Peyer's patch (tissue), 4 donors: ENCODE measurements at regions not wholly inside any gene's neighbourhood (a gene's known extent, or its start where the extent isn't known, plus 50 kb on each side); places are given as distances from the start of the nearest gene placed in this dataset.
"Not testable (repeated sequence)": the region's sequence is repeated elsewhere in the genome, so short reads cannot be mapped to it uniquely, and the experiment has no call there.

Source experiments
- DNase-seq, 3 donors: peaks; one replicate each; pipeline ENCODE4 v3.0.0-alpha.2; 2017 to 2019
- H3K27ac ChIP-seq, 4 donors: fragments of 200-600 bp; sonication (generic); one replicate each; pipeline ENCODE4 v1.5.1; 2016 to 2019
- H3K27me3 ChIP-seq, 2 donors: fragments of 200-600 bp; sonication (generic); one replicate each; pipeline ENCODE4 v1.5.1; 2019
- H3K36me3 ChIP-seq, 3 donors: fragments of 200-600 bp; sonication (generic); one replicate each; pipeline ENCODE4 v1.5.1; 2016 to 2019
- H3K4me1 ChIP-seq, 4 donors: fragments of 200-600 bp; sonication (generic); one replicate each; pipeline ENCODE4 v1.5.1; 2016 to 2019
- H3K4me3 ChIP-seq, 4 donors: fragments of 200-600 bp; sonication (generic); 1 replicate in 3 of 4; 2 replicates in 1 of 4; pipeline ENCODE4 v1.5.1; 2016 to 2019; ENCODE audit warnings: mild to moderate bottlenecking in 1 of 4
- H3K9me3 ChIP-seq, 4 donors: fragments of 200-600 bp; sonication (generic); one replicate each; pipeline ENCODE4 v1.5.1; 2016 to 2019; ENCODE audit warnings: mild to moderate bottlenecking in 1 of 4
- POLR2A ChIP-seq, 2 donors: fragments of 450-650 bp; IDR thresholded peaks; one replicate each; pipeline ENCODE4 v1.5.1; 2017; ENCODE audit warnings: antibody characterized with exemption in 2 of 2, mild to moderate bottlenecking in 2 of 2, moderate library complexity in 2 of 2

- H3K4me3 ChIP-seq, DNase-seq, H3K36me3 ChIP-seq, H3K4me1 ChIP-seq, H3K9me3 ChIP-seq, H3K27me3 ChIP-seq, H3K27ac ChIP-seq: not testable (repeated sequence)
These were observed 846.4 kb downstream of the RPIA start for GRCh38 chr2:89537862-89538261.

DNA sequence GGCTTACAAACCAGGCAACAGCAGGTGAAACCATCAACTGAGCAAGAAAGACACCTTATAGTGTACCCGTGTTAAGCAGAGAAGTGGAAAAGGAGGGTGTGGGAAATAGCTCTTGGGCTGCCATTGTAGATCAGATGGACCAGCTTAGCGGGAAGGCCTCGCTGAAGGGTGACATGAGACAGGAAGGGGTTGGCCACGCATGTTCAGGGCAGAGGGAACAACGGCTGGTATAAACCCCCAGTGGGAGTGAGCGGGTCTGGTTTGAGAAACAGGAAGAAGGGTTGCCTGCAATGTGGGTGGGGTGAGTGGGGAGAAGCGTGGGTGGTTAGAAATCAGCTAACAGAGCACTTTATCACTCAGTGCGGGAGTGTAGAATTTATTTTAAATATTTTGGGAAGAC is 852.6 kb downstream of the RPIA start:
- H3K4me3 ChIP-seq, H3K27ac ChIP-seq, H3K4me1 ChIP-seq, H3K27me3 ChIP-seq, DNase-seq, H3K9me3 ChIP-seq, H3K36me3 ChIP-seq: not testable (repeated sequence)

- H3K4me3 ChIP-seq, H3K9me3 ChIP-seq, H3K27ac ChIP-seq, H3K36me3 ChIP-seq, H3K27me3 ChIP-seq, H3K4me1 ChIP-seq: not testable (repeated sequence)
- DNase-seq, result peak in 1 of 3 donors; percentile 39
These were observed 887.7 kb downstream of the RPIA start for GRCh38 chr2:89579154-89579553.

DNA sequence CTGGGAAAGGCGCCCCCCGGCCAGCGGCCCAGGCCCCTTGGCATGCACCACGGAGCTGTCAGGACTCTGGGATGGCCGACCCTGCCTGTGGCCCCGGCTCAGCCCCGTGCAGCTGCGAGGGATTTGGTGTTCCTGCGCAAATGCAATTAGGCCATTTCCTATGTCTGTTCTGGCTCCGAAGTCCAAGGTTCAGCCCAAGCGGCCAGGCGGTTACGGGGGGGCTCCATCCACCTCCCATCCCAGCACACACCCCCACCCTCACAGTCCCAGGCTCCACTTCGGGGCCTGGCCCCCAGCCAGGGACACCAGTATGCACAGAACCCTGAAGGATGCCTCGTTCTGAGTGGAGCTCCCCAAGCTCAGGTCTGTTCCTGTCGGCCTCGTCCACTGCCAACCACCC is 891.3 kb downstream of the RPIA start:
- DNase-seq, result peak in 1 of 3 donors; percentile 54
- H3K4me1 ChIP-seq, H3K4me3 ChIP-seq, H3K27ac ChIP-seq, H3K27me3 ChIP-seq, H3K9me3 ChIP-seq, H3K36me3 ChIP-seq: not testable (repeated sequence)

DNA sequence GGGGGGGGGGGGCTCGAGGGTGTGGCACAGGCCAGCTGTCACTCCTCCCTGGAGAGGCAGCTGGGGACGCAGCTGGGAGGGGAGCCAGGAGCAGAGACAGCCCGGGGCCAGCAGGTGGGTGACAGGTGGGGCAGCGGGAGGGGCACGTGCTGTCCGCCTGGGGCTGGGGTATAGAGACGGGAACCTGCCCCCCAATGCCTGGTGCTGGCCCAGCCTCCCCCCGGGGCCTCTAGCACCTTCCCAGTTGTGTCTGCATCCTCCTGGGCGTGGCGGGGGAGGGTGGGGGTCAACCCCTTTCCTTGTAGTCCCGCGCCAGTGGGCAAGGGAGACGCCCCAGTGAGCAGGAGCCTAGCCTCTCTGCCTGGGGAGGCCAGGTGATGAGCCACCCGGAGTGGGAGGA is 892.6 kb downstream of the RPIA start:
- peak overlapping the region in 1 of 4 donors; percentile 26 for H3K27ac ChIP-seq

GRCh38 chr2:89584868-89585557 is 893.5 kb downstream of the RPIA start:
- H3K27me3 ChIP-seq, H3K36me3 ChIP-seq, H3K27ac ChIP-seq, H3K9me3 ChIP-seq, H3K4me1 ChIP-seq: not testable (repeated sequence)
- peak overlapping the region in 3 of 4 donors; percentile 24 to 53 (median 30) for H3K4me3 ChIP-seq
- peak in 1 of 3 donors; percentile 18 for DNase-seq

More for the DNA sequence above, 892.6 kb downstream of the RPIA start:
- H3K36me3 ChIP-seq, H3K4me1 ChIP-seq, H3K27me3 ChIP-seq, H3K9me3 ChIP-seq: not testable (repeated sequence)
- peak overlapping the region in 1 of 4 donors; percentile 30 for H3K4me3 ChIP-seq
- peak in 1 of 3 donors; percentile 51 for DNase-seq

DNA sequence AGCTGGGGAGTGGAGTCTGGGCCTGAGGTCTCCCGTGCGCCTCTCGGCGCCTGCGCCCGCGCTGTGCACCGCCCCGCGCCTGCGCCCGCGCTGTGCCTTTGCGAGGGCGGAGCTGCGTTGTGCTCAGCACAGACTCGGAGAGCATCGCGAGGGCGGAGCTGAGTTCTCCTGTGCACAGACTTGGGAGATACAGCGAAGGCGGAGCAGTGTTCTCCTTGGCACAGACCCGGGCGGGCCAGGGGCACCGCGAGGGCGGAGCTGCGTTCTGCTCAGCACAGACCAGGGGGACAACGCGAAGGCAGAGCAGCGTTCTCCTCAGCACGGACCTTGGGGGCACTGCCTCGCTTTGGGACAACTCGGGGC is 894.1 kb downstream of the RPIA start:
- not testable (repeated sequence) for H3K4me1 ChIP-seq, H3K27ac ChIP-seq, H3K27me3 ChIP-seq, H3K9me3 ChIP-seq, H3K36me3 ChIP-seq
- peak; percentile 38 to 44 for TF ChIP-seq POLR2A (IDR thresholded peaks at IDR 0.05)
- H3K4me3 ChIP-seq, result peak overlapping the region in 3 of 4 donors; percentile 24 to 53 (median 32)
- DNase-seq, result peak in 2 of 3 donors; percentile 22 to 68

DNA sequence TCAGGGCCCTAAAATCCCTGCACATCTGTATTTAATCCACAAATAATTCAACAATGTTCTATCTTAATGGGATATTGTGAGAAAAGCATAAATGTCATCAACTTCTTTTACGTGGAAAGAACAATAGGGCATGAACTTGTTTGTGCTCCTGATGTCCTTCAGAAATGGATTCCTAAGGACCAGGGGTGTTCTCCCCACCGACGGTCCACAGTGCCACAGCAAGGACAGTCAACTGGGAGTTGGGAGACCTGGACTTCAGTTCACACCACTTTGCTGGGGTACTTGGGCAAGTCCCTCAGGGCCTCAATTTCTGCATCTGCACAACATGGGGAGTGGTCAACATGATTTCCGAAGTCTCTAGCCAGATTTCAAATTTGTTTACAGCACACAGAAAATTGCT is 908.4 kb downstream of the RPIA start:
- H3K4me1 ChIP-seq, H3K27ac ChIP-seq, DNase-seq, H3K4me3 ChIP-seq, H3K36me3 ChIP-seq, H3K9me3 ChIP-seq, H3K27me3 ChIP-seq: not testable (repeated sequence)

DNA sequence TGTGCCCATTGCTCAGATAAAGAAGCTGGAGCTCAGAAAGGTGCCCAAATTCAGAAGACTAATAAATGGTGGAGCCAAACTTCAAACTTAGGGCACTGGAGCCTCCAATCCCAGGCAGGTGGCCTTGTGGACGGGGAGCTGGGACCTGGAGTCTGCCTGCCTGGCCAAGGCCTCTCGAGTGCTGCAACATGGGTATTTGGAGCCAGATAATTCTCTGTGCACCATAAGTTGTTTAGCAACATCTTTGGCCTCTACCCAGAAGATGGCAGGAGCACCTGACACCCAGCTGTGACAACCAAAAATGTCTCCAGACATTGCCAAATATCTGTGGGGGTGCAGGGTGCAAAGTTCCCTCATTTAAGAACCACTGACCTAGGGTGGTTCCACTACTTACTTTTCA is 915.0 kb downstream of the RPIA start:
- H3K9me3 ChIP-seq, H3K36me3 ChIP-seq: not testable (repeated sequence)

GRCh38 chr2:89610207-89610926 is 918.9 kb downstream of the RPIA start:
- not testable (repeated sequence) for H3K27me3 ChIP-seq, DNase-seq, H3K4me1 ChIP-seq, H3K36me3 ChIP-seq, H3K9me3 ChIP-seq, H3K27ac ChIP-seq, H3K4me3 ChIP-seq

More for the DNA sequence above, 915.0 kb downstream of the RPIA start:
- H3K4me3 ChIP-seq, H3K4me1 ChIP-seq, DNase-seq, H3K27ac ChIP-seq, H3K27me3 ChIP-seq: not testable (repeated sequence)

GRCh38 chr2:89610927-89611515 is 919.5 kb downstream of the RPIA start:
- H3K9me3 ChIP-seq, H3K36me3 ChIP-seq, DNase-seq, H3K27me3 ChIP-seq, H3K4me3 ChIP-seq, H3K4me1 ChIP-seq, H3K27ac ChIP-seq: not testable (repeated sequence)

DNA sequence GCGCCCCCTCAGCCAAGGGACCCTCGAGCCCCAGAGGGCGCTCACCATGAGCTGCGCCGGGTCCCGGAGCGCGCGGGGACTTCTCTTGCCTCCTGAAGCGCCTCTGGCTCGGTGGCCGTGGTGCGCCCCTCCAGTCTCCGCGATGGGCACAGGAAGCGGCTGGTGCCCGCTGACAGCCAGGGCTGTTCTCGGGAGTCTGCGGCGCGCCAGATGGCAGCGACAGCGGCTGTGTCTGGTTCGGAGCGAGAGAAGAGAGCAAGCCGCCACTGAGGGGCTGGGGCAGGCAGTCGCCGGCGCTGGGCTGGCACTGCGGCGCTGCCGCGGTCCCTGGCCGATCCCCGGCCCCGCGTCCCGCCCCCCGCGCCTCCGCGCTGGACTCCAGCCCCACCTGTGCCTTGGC is 920.2 kb downstream of the RPIA start:
- peak overlapping the region in 1 of 4 donors; percentile 24 for H3K4me3 ChIP-seq
- not testable (repeated sequence) for DNase-seq, H3K27me3 ChIP-seq

DNA sequence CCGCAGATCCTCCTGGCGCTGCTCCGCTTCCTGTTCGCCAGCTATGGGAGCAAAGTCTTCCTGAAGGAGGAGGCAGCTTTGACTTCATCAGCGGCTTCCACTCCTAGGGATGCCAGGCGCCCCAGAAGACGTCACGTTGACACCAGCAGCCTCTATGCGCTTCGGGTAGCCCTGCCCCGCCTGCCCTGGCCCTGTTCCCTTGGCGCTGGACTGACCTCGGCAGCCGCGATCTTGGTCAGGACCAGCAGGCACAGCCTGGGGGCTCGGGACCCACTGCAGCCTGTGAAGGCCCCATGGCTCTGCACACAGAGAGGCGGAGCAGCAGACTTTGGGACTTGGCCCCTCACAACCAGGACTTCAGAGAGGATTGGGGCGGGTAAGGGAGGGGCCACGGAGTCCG is 957.8 kb downstream of the RPIA start:
- H3K4me1 ChIP-seq, H3K36me3 ChIP-seq, H3K27ac ChIP-seq, H3K9me3 ChIP-seq, DNase-seq, H3K4me3 ChIP-seq, H3K27me3 ChIP-seq: not testable (repeated sequence)

More for the DNA sequence above, 920.2 kb downstream of the RPIA start:
- H3K36me3 ChIP-seq, H3K27ac ChIP-seq, H3K9me3 ChIP-seq, H3K4me1 ChIP-seq: not testable (repeated sequence)

DNA sequence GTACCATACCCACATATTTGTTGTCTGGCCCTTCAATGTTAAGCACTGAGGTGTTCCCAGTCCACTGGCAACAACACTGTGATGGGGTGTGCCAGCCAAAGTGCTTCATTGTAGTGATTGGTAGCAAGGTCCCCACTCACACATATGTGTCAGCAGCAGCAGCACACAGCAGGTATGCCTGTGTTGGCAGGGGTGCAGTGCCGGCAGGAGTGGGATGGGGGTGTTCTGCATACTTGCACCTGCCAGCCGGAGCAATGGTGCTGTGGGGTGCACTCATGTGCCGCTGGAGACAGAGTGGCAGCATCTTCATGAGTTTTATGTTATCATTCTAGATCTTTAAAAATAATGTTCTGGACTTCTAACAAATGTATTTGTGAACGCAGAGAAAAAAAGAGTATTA is 987.8 kb downstream of the RPIA start:
- H3K4me3 ChIP-seq, H3K36me3 ChIP-seq, DNase-seq, H3K27ac ChIP-seq, H3K4me1 ChIP-seq, H3K27me3 ChIP-seq, H3K9me3 ChIP-seq: not testable (repeated sequence)
